GM18858 (cell line): ENCODE measurements at regions not wholly inside any gene's neighbourhood (a gene's known extent, or its start where the extent isn't known, plus 50 kb on each side); places are given as distances from the start of the nearest gene placed in this dataset.

ENCODE experiments used
- ATAC-seq: cut with Tn5 transposase; IDR thresholded peaks from one replicate; pipeline ENCODE4 v1.9.1; 2021; ENCODE audit not compliant: unreplicated experiment

- no peak for ATAC-seq
Measured at GRCh38 chr10:43885842-43886241, 237.2 kb upstream of the ZNF32 start.

- no peak for ATAC-seq
Measured at GRCh38 chr10:43885252-43885651, 236.6 kb upstream of the ZNF32 start.

- ATAC-seq = no peak
Measured at GRCh38 chr10:43884501-43885105, 235.9 kb upstream of the ZNF32 start.

GRCh38 chr10:43882711-43883110 lies 234.0 kb upstream of the ZNF32 start:
- no peak for ATAC-seq

GRCh38 chr10:43881657-43882056 lies 233.0 kb upstream of the ZNF32 start:
- ATAC-seq = no peak

- no peak for ATAC-seq
Measured at GRCh38 chr10:43880160-43880559, 231.5 kb upstream of the ZNF32 start.

GRCh38 chr10:43879742-43880141 lies 231.1 kb upstream of the ZNF32 start:
- ATAC-seq = no peak

GRCh38 chr10:43879162-43879561 lies 230.5 kb upstream of the ZNF32 start:
- no peak for ATAC-seq

- ATAC-seq = no peak
Measured at GRCh38 chr10:43878386-43878785, 229.7 kb upstream of the ZNF32 start.

- no peak for ATAC-seq
Measured at GRCh38 chr10:43876976-43877375, 228.3 kb upstream of the ZNF32 start.

- ATAC-seq = no peak
Measured at GRCh38 chr10:43874984-43875383, 226.3 kb upstream of the ZNF32 start.

GRCh38 chr10:43873717-43874116 lies 225.0 kb upstream of the ZNF32 start:
- no peak for ATAC-seq

- ATAC-seq = no peak
Measured at GRCh38 chr10:43872644-43873043, 224.0 kb upstream of the ZNF32 start.

- no peak for ATAC-seq
Measured at GRCh38 chr10:43871545-43871944, 222.9 kb upstream of the ZNF32 start.

- no peak for ATAC-seq
Measured at GRCh38 chr10:43870968-43871439, 222.3 kb upstream of the ZNF32 start.

- no peak for ATAC-seq
Measured at GRCh38 chr10:43869669-43870322, 221.1 kb upstream of the ZNF32 start.

- no peak for ATAC-seq
Measured at GRCh38 chr10:43868952-43869351, 220.3 kb upstream of the ZNF32 start.

GRCh38 chr10:43867667-43868565 lies 219.2 kb upstream of the ZNF32 start:
- no peak for ATAC-seq

GRCh38 chr10:43867113-43867512 lies 218.4 kb upstream of the ZNF32 start:
- no peak for ATAC-seq

GRCh38 chr10:43866712-43867111 lies 218.0 kb upstream of the ZNF32 start:
- ATAC-seq = no peak

GRCh38 chr10:43865265-43866135 lies 216.8 kb upstream of the ZNF32 start:
- ATAC-seq = no peak
